OCI-LY7 (cell line): ENCODE measurements at regions not wholly inside any gene's neighbourhood (a gene's known extent, or its start where the extent isn't known, plus 50 kb on each side); places are given as distances from the start of the nearest gene placed in this dataset.

Experiments used
- BruUV-seq: library from RNA; stranded (reverse); fragments of 400-500 nt; replicated peaks from 2 replicates; lab custom pipeline; 2021; lab: Mats Ljungman, UMichigan
- CTCF ChIA-PET: fragments of 300-600 bp; sonication (Branson Sonifier 250); formaldehyde crosslinking; loops from one replicate; lab custom pipeline; 2022; ENCODE audit warnings: antibody characterized with exemption; ENCODE audit not compliant: unreplicated experiment; lab: Charles Lee
- POLR2A ChIA-PET: fragments of 300-600 bp; sonication (Branson Sonifier 250); formaldehyde crosslinking; loops from one replicate; lab custom pipeline; 2022; ENCODE audit warnings: antibody characterized with exemption; lab: Charles Lee
- DNase-seq: peaks from one replicate; pipeline ENCODE4 v3.0.0-alpha.2; 2015; ENCODE audit warnings: low spot score
- H2AFZ ChIP-seq: fragments of 200-600 bp; sonication (generic), shearing (Covaris generic); 2 replicates; pipeline ENCODE4 v1.6.1; 2014; ENCODE audit warnings: mild to moderate bottlenecking, antibody characterized with exemption, low read length, moderate library complexity
- H3K27ac ChIP-seq: fragments of 200-600 bp; sonication (generic); 2 replicates; pipeline ENCODE4 v1.5.1; 2014; ENCODE audit warnings: mixed run types, low read depth, mild to moderate bottlenecking, moderate library complexity, low read length, inconsistent platforms; ENCODE audit not compliant: poor library complexity, severe bottlenecking
- H3K36me3 ChIP-seq: fragments of 200-600 bp; sonication (generic); 2 replicates; pipeline ENCODE4 v1.6.1; 2014; ENCODE audit warnings: mild to moderate bottlenecking, antibody characterized with exemption, low read length, moderate library complexity, mixed read lengths; ENCODE audit not compliant: insufficient read depth
- H3K4me1 ChIP-seq: fragments of 200-600 bp; sonication (generic); 2 replicates; pipeline ENCODE4 v1.5.1; 2014; ENCODE audit warnings: mild to moderate bottlenecking, low read length; ENCODE audit not compliant: insufficient read depth, poor library complexity, severe bottlenecking
- H3K4me2 ChIP-seq: fragments of 200-600 bp; sonication (generic); 2 replicates; pipeline ENCODE4 v1.6.1; 2014; ENCODE audit warnings: mild to moderate bottlenecking, low read length
- H3K4me3 ChIP-seq: fragments of 200-600 bp; sonication (generic); 2 replicates; pipeline ENCODE4 v1.5.1; 2014; ENCODE audit warnings: mild to moderate bottlenecking, low read depth, low read length; ENCODE audit not compliant: poor library complexity, severe bottlenecking
- H3K79me2 ChIP-seq: fragments of 200-600 bp; sonication (generic); 2 replicates; pipeline ENCODE4 v1.6.1; 2016; ENCODE audit warnings: low read depth, mild to moderate bottlenecking, low read length, moderate library complexity, mixed read lengths; ENCODE audit not compliant: insufficient read depth
- H3K9me2 ChIP-seq: fragments of 200-600 bp; sonication (generic); 2 replicates; pipeline ENCODE4 v1.6.1; 2016; ENCODE audit warnings: mild to moderate bottlenecking, low read length, mixed read lengths; ENCODE audit not compliant: insufficient read depth
- H3K9me3 ChIP-seq: fragments of 200-600 bp; sonication (generic); 2 replicates; pipeline ENCODE4 v1.6.1; 2014; ENCODE audit warnings: mild to moderate bottlenecking, mixed run types, low read length, mixed read lengths
- H4K20me1 ChIP-seq: fragments of 200-600 bp; sonication (generic); 2 replicates; pipeline ENCODE4 v1.6.1; 2014; ENCODE audit warnings: mild to moderate bottlenecking, antibody characterized with exemption, low read length, moderate library complexity, mixed read lengths; ENCODE audit not compliant: insufficient read depth
- CTCF ChIP-seq: fragments of 200-600 bp; sonication (generic); conservative IDR thresholded peaks from 2 replicates; pipeline ENCODE4 v1.5.1; 2014; ENCODE audit warnings: mild to moderate bottlenecking, antibody characterized with exemption, low read length, moderate library complexity, mixed read lengths
- EZH2phosphoT487 ChIP-seq: fragments of 200-600 bp; sonication (generic); IDR thresholded peaks from 2 replicates; pipeline ENCODE4 v1.6.1; 2018; ENCODE audit warnings: low read depth, borderline replicate concordance, mild to moderate bottlenecking, mixed run types, antibody characterized with exemption, low read length, moderate library complexity, mixed read lengths
- intact Hi-C: fragments of 100-400 bp; cut with micrococcal nuclease; formaldehyde crosslinking; loops from one replicate; pipeline ENCODE4 v1.10.0; 2022; ENCODE audit not compliant: unreplicated experiment

- Histone ChIP-seq H2AFZ (no peak overlapping the region), H3K4me2 (no peak overlapping the region), H3K36me3 (no peaks in the 10 kb centered on the region), H3K4me1 (no peaks in the 10 kb centered on the region), H3K9me3 (no peaks in the 10 kb centered on the region), H3K4me3 (no peak overlapping the region), H3K79me2 (no peaks in the 10 kb centered on the region), H4K20me1 (no peaks in the 10 kb centered on the region), H3K9me2 (no peaks in the 10 kb centered on the region), H3K27ac (no peak overlapping the region)
- TF ChIP-seq EZH2phosphoT487 (no peak), CTCF (no peak)
- intact Hi-C loops = no loop called here
- CTCF ChIA-PET = no interaction called here
- POLR2A ChIA-PET = no interaction called here
- no TSS peak for BruUV-seq
- DNase-seq = no peak
These were observed 572.9 kb upstream of the DIPK2B start for GRCh38 chrX:45773572-45773971.

- TF ChIP-seq EZH2phosphoT487 = no peak
- no peak for TF ChIP-seq CTCF
- no peaks in the 10 kb centered on the region for H3K79me2 ChIP-seq
- no peaks in the 10 kb centered on the region for H4K20me1 ChIP-seq
- no peaks in the 10 kb centered on the region for H3K9me3 ChIP-seq
- no TSS peak for BruUV-seq
- no peaks in the 10 kb centered on the region for H3K4me1 ChIP-seq
- no peaks in the 10 kb centered on the region for H3K36me3 ChIP-seq
- DNase-seq = no peak
- H3K4me2 ChIP-seq = no peak overlapping the region
- no peak overlapping the region for H3K4me3 ChIP-seq
- no peak overlapping the region for H3K27ac ChIP-seq
- POLR2A ChIA-PET = no interaction called here
- intact Hi-C loops = no loop called here
- H2AFZ ChIP-seq = no peak overlapping the region
- CTCF ChIA-PET = no interaction called here
- H3K9me2 ChIP-seq = no peaks in the 10 kb centered on the region
These were observed 571.1 kb upstream of the DIPK2B start for GRCh38 chrX:45771560-45772340.

- Histone ChIP-seq H3K79me2 (no peaks in the 10 kb centered on the region), H3K4me3 (no peak overlapping the region)
These were observed 570.4 kb upstream of the DIPK2B start for GRCh38 chrX:45771114-45771513.

More at GRCh38 chrX:45771114-45771513, 570.4 kb upstream of the DIPK2B start:
- Histone ChIP-seq H3K9me3 (no peaks in the 10 kb centered on the region), H3K4me1 (no peaks in the 10 kb centered on the region), H4K20me1 (no peaks in the 10 kb centered on the region), H3K27ac (no peak overlapping the region), H3K4me2 (no peak overlapping the region), H3K36me3 (no peaks in the 10 kb centered on the region), H2AFZ (no peak overlapping the region), H3K9me2 (no peaks in the 10 kb centered on the region)
- TF ChIP-seq CTCF (no peak), EZH2phosphoT487 (no peak)
- CTCF ChIA-PET = no interaction called here
- POLR2A ChIA-PET = no interaction called here
- no TSS peak for BruUV-seq
- intact Hi-C loops = no loop called here
- DNase-seq = no peak
